AML-193 (cell line): ENCODE measurements at regions not wholly inside any gene's neighbourhood (a gene's known extent, or its start where the extent isn't known, plus 50 kb on each side); places are given as distances from the start of the nearest gene placed in this dataset.
"Not testable (repeated sequence)": the region's sequence is repeated elsewhere in the genome, so short reads cannot be mapped to it uniquely, and the experiment has no call there.

ENCODE experiments used
- DNase-seq, 2 experiments: peaks; one replicate each; lab custom pipeline; 2025; lab: John Stamatoyannopoulos, UW

DNA sequence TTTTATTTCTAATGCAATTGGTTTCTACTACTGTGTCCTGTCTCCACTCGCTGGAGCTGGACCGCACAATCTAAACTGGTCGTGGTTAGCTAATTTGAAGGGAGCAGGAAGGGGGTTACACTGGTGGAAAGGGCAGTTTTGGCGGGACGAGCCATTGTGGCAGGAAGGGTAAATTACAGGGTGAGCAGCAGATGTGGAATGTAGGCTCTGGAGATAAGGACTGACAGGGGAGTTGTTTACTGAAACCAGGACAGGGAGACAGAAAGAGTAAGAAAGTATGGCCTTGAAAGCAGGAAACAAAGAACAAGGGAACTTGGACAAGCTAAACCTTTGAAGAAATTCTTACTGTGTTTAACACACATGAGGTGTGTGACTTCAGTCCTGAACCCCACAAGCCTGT is 147.8 kb downstream of the ATXN7L3B start:
- DNase-seq: no peak

DNA sequence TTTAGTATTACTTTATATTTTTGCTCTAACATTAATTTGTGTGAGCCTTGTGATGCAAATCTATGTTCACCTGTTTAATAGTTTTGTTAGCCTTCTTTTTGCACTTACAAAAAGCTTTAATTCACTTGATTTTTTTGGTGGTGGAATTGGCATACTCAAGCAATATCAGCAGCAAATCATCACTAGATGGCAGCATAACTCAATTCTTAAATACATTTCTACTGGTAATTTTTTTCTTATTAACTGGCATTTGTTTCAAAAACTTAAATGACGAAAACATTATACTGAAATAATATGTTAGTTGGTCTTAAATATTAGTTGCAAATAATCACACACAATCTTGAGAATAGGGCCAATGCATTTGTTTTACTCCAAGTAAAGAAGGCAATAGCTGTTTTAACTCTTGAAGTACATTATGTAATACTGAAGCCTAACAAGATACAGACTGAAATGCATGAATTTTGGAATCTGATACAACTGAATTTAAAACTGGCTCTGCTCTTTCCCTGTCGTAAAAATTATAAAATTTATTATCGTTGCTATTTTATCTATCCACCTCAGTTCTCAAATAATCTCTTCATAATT is 151.5 kb downstream of the ATXN7L3B start:
- peak; percentile 41 to 56 for DNase-seq

DNA sequence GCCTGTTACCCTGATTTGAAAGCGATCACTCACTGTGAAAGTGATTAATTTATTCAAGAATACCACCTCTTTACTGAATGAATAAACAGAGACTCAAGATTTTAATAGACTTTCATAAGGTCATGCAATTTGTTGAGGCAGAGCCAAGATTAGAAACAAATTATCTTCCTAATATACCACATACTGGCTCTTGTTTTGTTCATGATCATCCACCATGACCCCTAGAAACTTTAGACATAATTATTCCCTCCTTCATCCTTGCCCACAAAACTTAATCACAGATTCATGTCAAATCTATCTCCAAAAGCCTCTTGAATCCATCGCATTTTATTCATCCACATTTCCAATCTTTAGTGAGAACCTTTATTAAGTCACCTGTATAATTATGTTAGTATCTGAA is 152.3 kb downstream of the ATXN7L3B start:
- DNase-seq: no peak

DNA sequence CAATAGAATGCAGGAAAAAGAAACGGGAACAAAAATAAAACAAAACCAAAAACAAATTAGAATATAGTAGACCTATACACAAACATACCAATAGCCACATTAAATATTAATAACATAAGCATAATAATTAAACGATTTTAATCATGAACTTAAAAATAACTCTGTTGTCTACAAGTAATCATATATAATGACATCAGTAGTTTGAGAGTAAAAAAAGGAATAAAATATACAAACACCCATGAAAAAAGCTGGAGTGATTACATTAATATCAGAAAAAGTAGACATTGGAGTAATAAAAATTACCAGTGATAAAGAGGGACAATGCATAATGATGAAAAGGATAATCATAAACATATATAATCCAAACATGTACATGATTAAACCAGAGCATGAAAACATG is 181.8 kb downstream of the ATXN7L3B start:
- no peak for DNase-seq

GRCh38 chr12:74722709-74723108 is 185.1 kb downstream of the ATXN7L3B start:
- DNase-seq: no peak

GRCh38 chr12:74725154-74725553 is 187.5 kb downstream of the ATXN7L3B start:
- no peak for DNase-seq

- DNase-seq: no peak
Observed at GRCh38 chr12:74728006-74728405, 190.4 kb downstream of the ATXN7L3B start.

- DNase-seq: no peak
Observed at GRCh38 chr12:74732164-74732784, 194.6 kb downstream of the ATXN7L3B start.

DNA sequence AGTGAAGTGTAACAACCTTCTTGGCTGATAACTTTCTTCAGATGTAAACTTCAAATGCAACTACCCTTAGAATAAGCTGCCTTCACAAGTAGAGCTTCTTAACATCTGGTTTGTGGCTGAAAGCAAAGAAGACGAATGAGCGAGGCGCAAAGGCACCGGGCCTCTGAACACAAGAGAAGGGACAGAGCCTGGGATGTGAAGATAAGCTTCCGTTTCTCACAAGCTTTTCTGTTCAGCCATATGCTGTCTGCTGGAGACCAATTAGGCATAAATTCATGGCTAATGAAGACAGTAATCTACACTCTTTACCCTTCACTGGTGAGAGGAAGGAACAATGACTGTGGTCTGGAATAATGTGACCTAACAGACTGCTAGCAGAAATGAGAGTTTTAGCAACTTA is 195.2 kb downstream of the ATXN7L3B start:
- DNase-seq: no peak

DNA sequence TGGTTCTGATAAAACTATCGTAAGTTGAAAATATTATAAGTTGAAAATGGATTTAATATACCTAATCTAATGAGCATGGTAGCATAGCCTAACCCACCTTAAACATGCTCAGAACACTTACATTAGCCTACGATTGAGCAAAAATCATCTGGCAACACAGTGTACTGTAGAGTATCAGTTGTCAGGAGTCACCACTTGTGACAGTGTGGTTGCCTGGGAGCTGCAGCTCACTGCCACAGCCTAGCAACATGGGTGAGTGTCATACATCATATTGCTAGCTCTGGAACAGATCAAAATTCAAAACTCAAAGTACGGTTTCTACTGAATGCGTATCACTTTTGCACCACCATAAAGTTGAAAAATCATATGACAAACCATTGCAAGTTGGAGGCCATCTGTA is 203.5 kb downstream of the ATXN7L3B start:
- DNase-seq: no peak

GRCh38 chr12:74747305-74747704 is 209.7 kb downstream of the ATXN7L3B start:
- no peak for DNase-seq

GRCh38 chr12:74751441-74751840 is 213.8 kb downstream of the ATXN7L3B start:
- no peak for DNase-seq

- DNase-seq: no peak
Observed at GRCh38 chr12:74752215-74752614, 214.6 kb downstream of the ATXN7L3B start.

DNA sequence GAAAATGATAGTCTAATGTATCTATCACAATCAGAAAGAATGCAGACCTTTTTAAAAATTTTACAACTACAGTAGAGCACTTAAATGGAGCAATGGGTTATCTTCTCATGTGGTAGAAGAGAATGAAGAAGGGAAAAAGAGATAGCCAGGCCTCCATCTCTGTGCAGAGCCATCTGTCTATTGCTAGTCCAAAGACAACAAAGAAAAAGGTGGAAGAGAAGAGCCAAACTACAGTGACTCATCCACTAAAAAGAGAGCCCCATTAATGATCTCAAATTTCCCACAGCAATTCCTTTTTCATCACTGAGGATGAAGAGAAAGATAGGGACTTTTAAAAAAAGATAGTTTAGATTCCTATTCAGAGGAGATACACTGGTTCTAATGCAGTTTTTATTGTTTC is 232.9 kb downstream of the ATXN7L3B start:
- no peak for DNase-seq

DNA sequence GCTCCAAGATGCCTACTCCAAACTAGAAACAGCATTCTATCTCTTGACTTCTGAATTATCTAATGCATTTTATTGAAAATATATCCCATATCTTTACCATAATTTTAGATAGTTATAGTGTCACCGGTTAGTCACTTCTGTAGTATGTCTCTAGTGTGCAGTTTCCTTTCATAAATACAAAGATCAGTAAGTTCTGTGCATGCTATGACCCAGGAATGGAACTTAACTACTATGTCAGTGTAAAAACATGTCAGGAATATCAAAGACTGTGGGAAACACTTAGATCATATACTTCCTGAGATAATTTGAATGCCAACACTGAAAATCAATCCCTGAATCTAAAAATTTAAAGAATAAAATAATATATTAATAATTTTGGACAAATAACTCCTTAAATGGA is 237.6 kb downstream of the ATXN7L3B start:
- no peak for DNase-seq

DNA sequence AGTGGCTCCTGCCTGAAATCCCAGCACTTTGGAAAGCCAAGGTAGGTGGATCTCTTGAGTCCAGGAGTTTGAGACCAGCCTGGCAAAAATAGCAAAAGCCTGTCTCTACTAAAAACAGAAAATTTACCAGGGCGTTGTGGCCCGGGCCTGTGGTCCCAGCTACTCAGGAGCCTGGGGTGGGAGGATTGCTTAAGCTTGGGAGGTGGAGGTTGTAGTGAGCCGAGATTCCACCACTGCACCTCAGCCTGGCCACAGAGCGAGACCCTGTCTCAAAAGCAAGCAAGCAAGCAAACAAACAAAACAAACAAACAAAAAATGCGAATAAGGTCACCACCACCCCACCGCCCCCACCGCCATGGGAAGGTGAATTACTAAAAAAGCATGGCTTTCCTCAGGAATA is 238.7 kb downstream of the ATXN7L3B start:
- DNase-seq: no peak

DNA sequence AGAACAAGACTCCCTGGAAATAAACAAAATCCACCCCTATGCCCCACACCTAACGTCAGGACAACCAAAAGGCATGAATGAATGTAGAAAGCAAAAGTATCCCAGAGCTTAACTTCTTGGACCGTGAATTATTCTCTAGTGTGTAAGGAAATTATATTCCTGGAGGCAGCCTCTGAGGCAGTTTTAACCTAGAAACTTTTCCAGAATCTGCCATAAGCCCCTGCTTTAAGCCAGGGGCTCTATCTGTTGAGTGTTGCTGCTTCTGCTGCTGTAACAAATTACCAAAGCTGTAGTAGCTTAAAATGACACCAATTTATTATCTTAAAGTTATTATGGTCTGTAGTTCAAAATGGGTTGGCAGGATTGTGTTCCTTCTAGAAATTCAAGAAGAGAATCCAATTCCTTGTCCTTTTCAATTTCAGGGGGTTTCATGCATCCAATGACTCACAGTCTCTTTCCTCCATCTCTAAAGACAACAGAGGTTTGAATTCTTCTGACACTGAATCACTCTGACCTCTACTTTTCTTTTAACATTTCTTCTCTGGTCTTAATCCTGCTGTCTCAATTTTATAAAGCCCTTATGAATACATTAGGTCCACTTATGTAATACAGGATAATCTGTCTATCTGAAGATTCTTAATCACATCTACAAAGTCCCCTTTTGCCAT is 242.7 kb downstream of the ATXN7L3B start:
- no peak for DNase-seq

DNA sequence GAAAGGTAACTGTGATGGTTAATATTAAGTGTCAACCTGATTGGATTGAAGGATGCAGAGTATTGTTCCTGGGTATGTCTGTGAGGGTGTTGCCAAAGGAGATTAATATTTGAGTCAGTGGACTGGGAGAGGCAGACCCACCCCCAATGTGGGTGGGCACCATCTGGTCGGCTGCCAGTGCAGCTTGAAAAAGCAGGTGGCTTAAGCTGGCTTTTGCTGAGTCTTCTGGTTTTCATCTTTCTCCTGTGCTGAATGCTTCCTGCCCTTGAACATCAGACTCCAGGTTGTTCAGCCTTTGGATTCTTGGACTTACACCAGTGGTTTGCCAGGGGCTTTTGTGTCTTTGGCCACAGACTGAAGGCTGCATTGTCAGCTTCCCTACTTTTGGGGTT is 243.2 kb downstream of the ATXN7L3B start:
- DNase-seq: not testable (repeated sequence)

GRCh38 chr12:74781991-74782485 is 244.4 kb downstream of the ATXN7L3B start:
- DNase-seq: no peak

GRCh38 chr12:74790931-74791330 is 253.3 kb downstream of the ATXN7L3B start:
- DNase-seq: no peak

GRCh38 chr12:74791365-74791764 is 253.7 kb downstream of the ATXN7L3B start:
- DNase-seq: no peak

DNA sequence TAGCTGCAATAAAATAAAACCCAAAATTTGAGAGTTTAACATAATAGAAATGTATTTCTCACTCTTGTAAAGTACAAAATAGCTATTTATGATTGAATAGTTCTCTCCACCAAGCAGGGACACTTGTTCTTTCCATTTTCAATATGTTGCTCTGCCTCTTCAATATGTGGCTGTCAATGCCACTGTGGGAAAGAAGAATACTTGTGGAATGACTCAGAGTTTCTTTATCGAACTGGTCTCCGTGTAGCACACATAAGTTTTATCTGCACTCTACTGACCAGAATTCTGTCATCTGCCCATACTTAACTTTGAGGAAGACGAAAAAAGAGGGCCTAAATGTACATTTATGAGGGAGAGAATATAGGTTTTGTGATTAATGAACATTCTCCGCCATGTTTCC is 256.9 kb downstream of the ATXN7L3B start:
- DNase-seq: no peak

GRCh38 chr12:74801625-74802024 is 264.0 kb downstream of the ATXN7L3B start:
- no peak for DNase-seq
